HEK293T (cell line): ENCODE measurements at regions not wholly inside any gene's neighbourhood (a gene's known extent, or its start where the extent isn't known, plus 50 kb on each side); places are given as distances from the start of the nearest gene placed in this dataset.

Experiments used
- CTCF ChIA-PET: fragments of 350-600 bp; formaldehyde crosslinking; extraction: SDS; loops from one replicate; lab custom pipeline; 2021; ENCODE audit warnings: antibody characterized with exemption, inconsistent platforms; lab: Yijun Ruan, JAX
- POLR2A ChIA-PET: fragments of 350-600 bp; formaldehyde crosslinking; extraction: SDS; loops from one replicate; lab custom pipeline; 2020; ENCODE audit warnings: antibody characterized with exemption, inconsistent platforms; lab: Yijun Ruan, JAX
- DNase-seq: peaks from one replicate; pipeline ENCODE4 v3.0.0; 2012; ENCODE audit warnings: mixed read lengths; ENCODE audit errors: extremely low spot score
- ARNT ChIP-seq: fragments of 450-650 bp; IDR thresholded peaks from 2 replicates; pipeline ENCODE4 v1.6.1; 2017; ENCODE audit warnings: mild to moderate bottlenecking
- BHLHE40 ChIP-seq: fragments of 450-650 bp; IDR thresholded peaks from 2 replicates; pipeline ENCODE4 v1.6.1; 2016; ENCODE audit warnings: mild to moderate bottlenecking, moderate library complexity, borderline replicate concordance
- CTBP1 ChIP-seq: fragments of 450-650 bp; IDR thresholded peaks from 2 replicates; pipeline ENCODE4 v1.6.1; 2016; ENCODE audit warnings: borderline replicate concordance
- ELF4 ChIP-seq: fragments of 450-650 bp; IDR thresholded peaks from 2 replicates; pipeline ENCODE4 v1.6.1; 2017; ENCODE audit warnings: antibody characterized with exemption
- FOXA1 ChIP-seq: fragments of 450-650 bp; IDR thresholded peaks from 2 replicates; pipeline ENCODE4 v1.6.1; 2016; ENCODE audit warnings: mild to moderate bottlenecking
- FOXK2 ChIP-seq: fragments of 450-650 bp; IDR thresholded peaks from 2 replicates; pipeline ENCODE4 v1.6.1; 2016; ENCODE audit warnings: mild to moderate bottlenecking
- FOXM1 ChIP-seq: fragments of 450-650 bp; IDR thresholded peaks from 2 replicates; pipeline ENCODE4 v1.6.1; 2017; ENCODE audit warnings: mild to moderate bottlenecking, borderline replicate concordance
- HDGF ChIP-seq: fragments of 450-650 bp; IDR thresholded peaks from 2 replicates; pipeline ENCODE4 v1.6.1; 2017; ENCODE audit warnings: antibody characterized with exemption, borderline replicate concordance
- L3MBTL2 ChIP-seq: fragments of 450-650 bp; conservative IDR thresholded peaks from 2 replicates; pipeline ENCODE4 v1.6.1; 2016; ENCODE audit warnings: mild to moderate bottlenecking
- LEF1 ChIP-seq: fragments of 450-650 bp; IDR thresholded peaks from 2 replicates; pipeline ENCODE4 v1.6.1; 2017; ENCODE audit warnings: mild to moderate bottlenecking, borderline replicate concordance
- NFRKB ChIP-seq: fragments of 450-650 bp; IDR thresholded peaks from 2 replicates; pipeline ENCODE4 v1.6.1; 2016; ENCODE audit warnings: mild to moderate bottlenecking, moderate library complexity
- PKNOX1 ChIP-seq: fragments of 450-650 bp; IDR thresholded peaks from 2 replicates; pipeline ENCODE4 v1.6.1; 2016
- SP1 ChIP-seq: fragments of 450-650 bp; IDR thresholded peaks from 2 replicates; pipeline ENCODE4 v1.6.1; 2017
- SUZ12 ChIP-seq: fragments of 450-650 bp; IDR thresholded peaks from 2 replicates; pipeline ENCODE4 v1.6.1; 2016; ENCODE audit warnings: mild to moderate bottlenecking
- TARDBP ChIP-seq: fragments of 450-650 bp; IDR thresholded peaks from 2 replicates; pipeline ENCODE4 v1.6.1; 2016
- ZNF384 ChIP-seq: fragments of 450-650 bp; IDR thresholded peaks from 2 replicates; pipeline ENCODE4 v1.6.1; 2016

- CTCF ChIA-PET, result no interaction called here
- POLR2A ChIA-PET, result no interaction called here
- DNase-seq, result no peak
- TF ChIP-seq ARNT (no peak), SP1 (no peak), PKNOX1 (no peak), LEF1 (no peak), HDGF (no peak), SUZ12 (no peak), ELF4 (no peak), NFRKB (no peak), TARDBP (no peak), BHLHE40 (no peak), FOXK2 (no peak), ZNF384 (no peak), CTBP1 (no peak), L3MBTL2 (no peak), FOXM1 (no peak), FOXA1 (no peak)
Observed at GRCh38 chr18:24999650-25000267, 352.2 kb downstream of the ZNF521 start.

DNA sequence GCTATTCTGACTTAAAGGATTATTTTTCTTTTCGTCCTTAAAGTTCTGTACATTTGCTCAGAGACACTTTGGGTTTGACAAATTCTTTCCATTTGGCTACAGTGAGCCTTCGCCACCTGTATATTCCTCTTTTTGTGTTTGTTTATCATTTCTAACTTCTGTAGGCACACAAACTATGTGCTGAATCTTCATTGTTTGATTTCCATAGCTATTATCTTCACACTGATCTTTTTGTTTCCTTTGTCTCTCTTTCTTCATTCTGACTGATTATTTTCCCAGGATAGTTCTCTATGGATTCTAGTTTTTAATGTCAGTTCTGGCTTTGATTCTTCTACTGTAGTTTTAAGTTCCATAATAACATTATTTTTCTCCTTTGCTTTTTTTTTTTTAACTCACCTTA lies 350.2 kb downstream of the ZNF521 start:
- no peak for DNase-seq
- POLR2A ChIA-PET, result no interaction called here
- CTCF ChIA-PET, result no interaction called here
- no peak for TF ChIP-seq FOXK2
- no peak for TF ChIP-seq L3MBTL2
- TF ChIP-seq HDGF, result no peak

DNA sequence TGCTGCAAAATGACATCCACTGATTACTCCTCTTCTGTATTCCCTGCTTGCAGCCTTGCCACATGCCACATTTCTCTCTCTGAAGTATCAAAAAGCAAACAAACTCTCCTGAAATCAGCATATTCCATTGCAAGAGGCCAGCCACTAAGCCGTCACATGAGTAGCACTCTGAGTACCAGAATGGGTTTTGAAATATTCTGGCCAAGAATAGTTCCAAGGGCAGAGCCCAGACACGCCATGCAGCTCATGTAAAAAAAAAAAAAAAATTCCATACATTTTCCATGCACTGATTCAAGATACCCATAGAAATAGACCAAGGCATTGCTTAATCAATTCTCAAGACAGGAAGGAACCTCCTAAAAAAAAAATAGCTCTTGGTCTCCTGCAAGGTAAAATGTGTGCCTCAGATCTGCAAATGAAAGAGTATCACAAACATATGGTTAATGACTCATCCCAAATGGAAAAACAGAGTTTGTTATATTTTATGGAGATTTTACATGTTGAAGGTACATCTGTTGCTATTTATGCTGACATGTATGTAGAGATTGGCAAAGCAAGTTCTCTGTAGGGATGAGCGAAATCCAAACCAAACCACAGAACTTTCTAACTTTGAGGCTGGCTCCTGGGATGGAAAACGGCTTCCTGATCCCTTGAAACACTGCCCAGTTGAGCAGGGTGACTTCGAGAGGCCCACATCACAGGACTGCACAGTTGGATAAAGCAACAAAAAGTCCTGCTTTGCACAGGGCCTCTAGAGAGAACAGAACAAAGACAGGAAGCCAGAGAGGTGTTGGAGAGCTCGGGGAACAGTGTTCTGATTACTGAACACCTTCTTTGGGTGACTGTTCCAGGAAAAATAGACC lies 346.2 kb downstream of the ZNF521 start:
- no peak for TF ChIP-seq CTBP1
- TF ChIP-seq HDGF, result no peak
- no peak for TF ChIP-seq FOXK2
- TF ChIP-seq ELF4, result no peak
- TF ChIP-seq ARNT, result no peak
- no peak for TF ChIP-seq SUZ12
- no peak for TF ChIP-seq ZNF384
- CTCF ChIA-PET, result interaction anchor here (0.7 kb wide), 1 partner anchor 827 kb away, joined by 9 read pairs; no protein-coding TSS in a partner anchor
- no peak for DNase-seq
- POLR2A ChIA-PET, result no interaction called here

DNA sequence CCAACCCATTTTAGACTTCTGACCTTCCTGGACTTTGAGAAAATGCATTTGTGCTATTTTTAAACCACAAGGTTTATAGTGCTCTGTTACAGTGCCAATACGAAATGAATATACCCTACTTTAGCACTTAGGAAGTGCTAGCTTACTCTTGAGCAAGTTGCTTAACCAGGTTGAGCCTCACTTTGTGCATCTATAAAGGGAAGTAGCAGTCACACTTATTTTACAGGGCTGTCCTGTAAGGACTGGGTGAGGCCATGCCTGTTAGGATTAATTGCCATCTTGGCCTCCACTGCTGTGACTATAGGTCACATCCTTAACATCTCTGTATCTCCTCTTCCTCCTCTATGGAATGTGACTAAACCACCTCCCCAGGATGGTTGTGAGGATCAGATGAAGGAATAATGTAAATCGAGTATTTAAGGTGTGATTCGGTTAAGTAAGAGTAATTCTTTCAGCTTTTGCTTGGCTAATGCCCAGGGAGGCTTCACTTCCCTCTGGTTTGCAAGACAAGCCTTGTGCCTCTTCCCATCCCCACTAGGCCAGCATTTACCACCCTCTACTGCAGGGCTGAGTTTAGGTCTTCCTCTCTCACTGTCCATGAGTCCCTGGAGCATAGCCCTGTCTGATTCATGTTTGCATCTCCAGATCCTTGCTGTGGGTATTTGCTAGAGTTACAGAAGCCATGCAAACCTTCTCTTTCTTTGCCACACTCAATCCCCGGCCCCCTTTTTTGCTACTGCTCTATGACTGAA lies 341.2 kb downstream of the ZNF521 start:
- ChIA-PET CTCF (no interaction called here), POLR2A (no interaction called here)
- no peak for TF ChIP-seq PKNOX1
- TF ChIP-seq TARDBP, result no peak
- no peak for TF ChIP-seq SP1
- no peak for TF ChIP-seq BHLHE40
- no peak for TF ChIP-seq HDGF
- TF ChIP-seq ELF4, result no peak
- no peak for TF ChIP-seq FOXK2
- no peak for DNase-seq
